Peyer's patch (tissue), 4 donors: ENCODE measurements at regions not wholly inside any gene's neighbourhood (a gene's known extent, or its start where the extent isn't known, plus 50 kb on each side); places are given as distances from the start of the nearest gene placed in this dataset.

Experiments used
- DNase-seq, 3 donors: peaks; one replicate each; pipeline ENCODE4 v3.0.0-alpha.2; 2017 to 2019
- H3K27ac ChIP-seq, 4 donors: fragments of 200-600 bp; sonication (generic); one replicate each; pipeline ENCODE4 v1.5.1; 2016 to 2019
- H3K27me3 ChIP-seq, 2 donors: fragments of 200-600 bp; sonication (generic); one replicate each; pipeline ENCODE4 v1.5.1; 2019
- H3K36me3 ChIP-seq, 3 donors: fragments of 200-600 bp; sonication (generic); one replicate each; pipeline ENCODE4 v1.5.1; 2016 to 2019
- H3K4me1 ChIP-seq, 4 donors: fragments of 200-600 bp; sonication (generic); one replicate each; pipeline ENCODE4 v1.5.1; 2016 to 2019
- H3K4me3 ChIP-seq, 4 donors: fragments of 200-600 bp; sonication (generic); 1 replicate in 3 of 4; 2 replicates in 1 of 4; pipeline ENCODE4 v1.5.1; 2016 to 2019; ENCODE audit warnings: mild to moderate bottlenecking in 1 of 4
- H3K9me3 ChIP-seq, 4 donors: fragments of 200-600 bp; sonication (generic); one replicate each; pipeline ENCODE4 v1.5.1; 2016 to 2019; ENCODE audit warnings: mild to moderate bottlenecking in 1 of 4
- POLR2A ChIP-seq, 2 donors: fragments of 450-650 bp; IDR thresholded peaks; one replicate each; pipeline ENCODE4 v1.5.1; 2017; ENCODE audit warnings: antibody characterized with exemption in 2 of 2, mild to moderate bottlenecking in 2 of 2, moderate library complexity in 2 of 2
- TF ChIP-seq, protein P1 (sequence below), 6 experiments: fragments of 450-650 bp in 4 of 6; fragments of 200-600 bp in 2 of 6; sonication (generic) in 1 of 6; IDR thresholded peaks; one replicate each; pipeline ENCODE4 v1.5.1; 2017 to 2019; ENCODE audit warnings: antibody characterized with exemption in 6 of 6, mild to moderate bottlenecking in 3 of 6, moderate library complexity in 1 of 6

DNA sequence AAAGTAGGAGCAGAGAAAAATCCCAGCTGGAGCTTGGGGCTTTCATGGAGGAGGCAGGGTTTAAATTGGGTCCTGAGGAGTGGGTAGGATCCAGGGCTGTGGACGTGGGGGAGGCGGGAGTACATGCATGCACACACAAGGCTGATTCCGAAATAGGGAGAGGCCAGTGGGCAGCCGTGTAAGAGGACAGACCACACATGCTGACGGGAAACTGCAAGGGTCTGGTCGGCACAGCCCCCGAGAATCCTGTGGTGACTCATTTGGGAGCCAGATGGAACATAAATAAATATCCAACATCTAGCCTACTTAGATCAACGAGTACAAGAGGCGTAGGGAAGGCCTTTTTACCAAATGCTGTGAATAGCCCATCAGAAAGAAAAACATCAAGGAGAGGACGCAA lies 216.3 kb upstream of the ZNF507 start:
- Histone ChIP-seq H3K27me3 (no peaks in the 10 kb centered on the region), H3K9me3 (no peaks in the 10 kb centered on the region), H3K4me1 (no peaks in the 10 kb centered on the region), H3K36me3 (no peaks in the 10 kb centered on the region), H3K4me3 (no peak overlapping the region), H3K27ac (peak overlapping the region in 1 of 4 donors; percentile 22)
- TF ChIP-seq POLR2A (IDR thresholded peaks at IDR 0.05) = no peak
- TF ChIP-seq, protein P1, sequence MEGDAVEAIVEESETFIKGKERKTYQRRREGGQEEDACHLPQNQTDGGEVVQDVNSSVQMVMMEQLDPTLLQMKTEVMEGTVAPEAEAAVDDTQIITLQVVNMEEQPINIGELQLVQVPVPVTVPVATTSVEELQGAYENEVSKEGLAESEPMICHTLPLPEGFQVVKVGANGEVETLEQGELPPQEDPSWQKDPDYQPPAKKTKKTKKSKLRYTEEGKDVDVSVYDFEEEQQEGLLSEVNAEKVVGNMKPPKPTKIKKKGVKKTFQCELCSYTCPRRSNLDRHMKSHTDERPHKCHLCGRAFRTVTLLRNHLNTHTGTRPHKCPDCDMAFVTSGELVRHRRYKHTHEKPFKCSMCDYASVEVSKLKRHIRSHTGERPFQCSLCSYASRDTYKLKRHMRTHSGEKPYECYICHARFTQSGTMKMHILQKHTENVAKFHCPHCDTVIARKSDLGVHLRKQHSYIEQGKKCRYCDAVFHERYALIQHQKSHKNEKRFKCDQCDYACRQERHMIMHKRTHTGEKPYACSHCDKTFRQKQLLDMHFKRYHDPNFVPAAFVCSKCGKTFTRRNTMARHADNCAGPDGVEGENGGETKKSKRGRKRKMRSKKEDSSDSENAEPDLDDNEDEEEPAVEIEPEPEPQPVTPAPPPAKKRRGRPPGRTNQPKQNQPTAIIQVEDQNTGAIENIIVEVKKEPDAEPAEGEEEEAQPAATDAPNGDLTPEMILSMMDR (IDR thresholded peaks at IDR 0.05) = no peak
- DNase-seq = no peak

DNA sequence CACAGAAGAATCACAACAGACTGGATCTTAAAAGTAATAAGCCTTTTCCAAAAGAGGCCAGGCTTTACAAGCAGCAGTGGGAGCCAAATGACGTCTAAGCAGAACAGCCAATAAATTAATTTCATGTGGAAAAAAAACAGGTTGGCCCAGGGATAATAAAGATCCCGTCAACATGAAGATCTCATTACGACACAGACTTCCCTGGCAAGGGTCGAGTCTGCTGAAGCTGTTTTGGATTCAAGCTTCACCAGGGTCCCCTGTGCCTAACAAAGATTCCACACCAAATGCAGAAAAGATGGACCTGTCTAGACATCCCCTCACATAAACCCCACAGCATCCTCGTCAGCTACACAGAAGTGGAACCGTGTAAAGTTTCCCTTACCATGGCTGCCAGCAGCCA lies 215.1 kb upstream of the ZNF507 start:
- Histone ChIP-seq H3K4me3 (no peak overlapping the region), H3K36me3 (no peaks in the 10 kb centered on the region), H3K27ac (no peak overlapping the region), H3K27me3 (no peaks in the 10 kb centered on the region), H3K4me1 (no peaks in the 10 kb centered on the region), H3K9me3 (no peaks in the 10 kb centered on the region)
- TF ChIP-seq POLR2A (IDR thresholded peaks at IDR 0.05) = no peak
- TF ChIP-seq, protein P1 (IDR thresholded peaks at IDR 0.05) = no peak
- no peak for DNase-seq

DNA sequence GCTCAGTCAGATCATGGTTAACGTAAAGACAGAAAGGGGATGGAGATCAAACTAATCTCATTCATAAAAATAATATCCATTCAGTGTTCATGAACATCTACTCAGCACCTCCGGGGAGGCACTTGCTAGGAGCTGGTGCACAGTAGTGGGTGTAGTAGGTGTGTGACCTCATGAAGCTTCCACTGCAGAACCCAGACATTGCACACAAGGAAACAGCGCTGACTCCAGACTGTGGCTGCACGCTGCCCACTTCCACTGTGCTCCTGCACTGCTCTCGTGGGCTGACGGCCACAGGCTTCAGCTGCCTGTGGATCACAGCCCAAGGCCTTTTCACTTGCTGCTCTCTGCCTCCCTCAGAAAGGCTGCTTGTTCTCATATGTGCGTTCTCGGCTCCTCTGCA lies 214.4 kb upstream of the ZNF507 start:
- TF ChIP-seq, protein P1 (IDR thresholded peaks at IDR 0.05) = no peak
- TF ChIP-seq POLR2A (IDR thresholded peaks at IDR 0.05) = no peak
- no peaks in the 10 kb centered on the region for H3K27me3 ChIP-seq
- H3K4me3 ChIP-seq = no peak overlapping the region
- no peaks in the 10 kb centered on the region for H3K4me1 ChIP-seq
- H3K27ac ChIP-seq = no peak overlapping the region
- H3K9me3 ChIP-seq = no peaks in the 10 kb centered on the region
- no peak for DNase-seq
- no peaks in the 10 kb centered on the region for H3K36me3 ChIP-seq

DNA sequence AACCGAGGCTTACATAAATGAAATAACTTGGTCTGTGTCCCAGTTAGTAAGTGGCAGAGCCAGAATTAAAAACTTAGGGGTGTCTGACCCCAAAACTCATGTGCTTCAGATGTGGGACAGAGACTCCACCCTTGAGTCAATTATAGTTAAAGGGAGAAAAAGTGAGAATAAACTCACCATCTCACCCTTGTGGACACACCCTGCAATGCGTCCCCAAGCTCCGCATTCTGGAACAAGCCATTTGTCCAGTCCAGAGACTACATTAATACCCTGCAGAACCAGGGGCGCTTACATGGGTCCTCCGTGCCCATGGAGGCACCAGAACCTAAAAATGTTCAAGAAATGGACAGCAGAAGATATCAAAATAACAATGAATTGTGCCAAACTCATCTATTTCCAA lies 207.0 kb upstream of the ZNF507 start:
- H3K4me3 ChIP-seq = no peak overlapping the region
- no peaks in the 10 kb centered on the region for H3K4me1 ChIP-seq
- no peak for DNase-seq
- no peak for TF ChIP-seq POLR2A (IDR thresholded peaks at IDR 0.05)
- TF ChIP-seq, protein P1 (IDR thresholded peaks at IDR 0.05) = no peak
- H3K9me3 ChIP-seq = no peaks in the 10 kb centered on the region
- no peak overlapping the region for H3K27ac ChIP-seq
- no peaks in the 10 kb centered on the region for H3K27me3 ChIP-seq
- H3K36me3 ChIP-seq = no peaks in the 10 kb centered on the region

DNA sequence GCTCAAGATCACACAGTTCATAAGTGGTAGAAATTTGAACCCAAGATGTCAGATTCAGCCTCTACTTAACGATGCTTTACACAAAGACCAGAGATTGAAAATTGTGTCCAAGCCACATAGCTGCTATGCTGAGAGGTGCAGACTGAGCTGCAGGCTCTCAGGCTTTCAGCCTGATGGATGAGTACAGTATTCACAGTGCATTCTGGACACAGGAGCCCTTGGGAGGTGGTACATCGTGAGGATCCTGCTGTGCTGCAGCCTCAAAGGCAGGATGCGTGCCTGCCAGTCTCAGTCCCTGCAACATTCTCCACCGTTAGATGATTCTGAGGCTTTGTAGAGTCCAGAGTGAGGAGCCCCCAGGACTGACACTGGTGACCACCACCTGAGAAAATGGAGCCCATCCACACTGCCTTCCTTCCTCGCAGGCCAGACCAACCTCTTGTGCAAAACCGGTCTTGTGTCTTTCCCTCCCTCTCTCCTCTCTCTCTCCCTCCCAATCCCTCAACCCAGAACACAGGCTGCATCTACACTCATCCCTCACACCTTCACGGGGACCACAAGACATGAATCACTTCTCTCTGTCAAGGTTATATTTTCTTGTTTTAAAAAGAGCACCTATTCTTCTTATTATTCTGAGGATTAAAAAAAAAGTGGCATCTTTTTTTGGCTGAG lies 203.4 kb upstream of the ZNF507 start:
- Histone ChIP-seq H3K4me3 (no peak overlapping the region), H3K9me3 (no peaks in the 10 kb centered on the region), H3K27me3 (no peaks in the 10 kb centered on the region), H3K27ac (no peak overlapping the region), H3K36me3 (no peaks in the 10 kb centered on the region), H3K4me1 (no peaks in the 10 kb centered on the region)
- DNase-seq = no peak
- TF ChIP-seq POLR2A (IDR thresholded peaks at IDR 0.05) = no peak
- TF ChIP-seq, protein P1 (IDR thresholded peaks at IDR 0.05) = no peak

DNA sequence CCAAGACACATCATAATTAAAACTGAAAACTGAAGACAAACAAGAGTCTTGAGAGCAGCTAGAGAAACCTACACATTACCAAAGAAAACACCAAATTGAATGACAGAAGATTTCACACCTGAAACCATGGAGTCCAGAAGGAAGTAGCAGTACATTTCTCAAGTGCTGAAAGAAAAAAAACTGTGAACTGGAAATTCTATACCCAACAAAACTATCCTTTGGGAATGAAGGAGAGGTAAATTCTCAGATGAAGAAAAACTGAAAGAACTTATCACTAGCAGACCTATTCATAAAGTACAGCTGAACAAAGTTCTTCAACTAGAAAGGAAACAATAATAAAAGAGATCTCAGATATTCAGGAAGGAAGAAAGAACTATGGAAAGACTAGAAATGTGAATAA lies 198.7 kb upstream of the ZNF507 start:
- TF ChIP-seq, protein P1 (IDR thresholded peaks at IDR 0.05) = no peak
- TF ChIP-seq POLR2A (IDR thresholded peaks at IDR 0.05) = no peak
- peaks cover 0 to 3% (median 0%) of the 10 kb centered on the region in 4 donors for H3K9me3 ChIP-seq
- no peak overlapping the region for H3K4me3 ChIP-seq
- no peak for DNase-seq
- H3K27ac ChIP-seq = no peak overlapping the region
- no peaks in the 10 kb centered on the region for H3K4me1 ChIP-seq
- no peaks in the 10 kb centered on the region for H3K36me3 ChIP-seq
- no peaks in the 10 kb centered on the region for H3K27me3 ChIP-seq
